ACC112 (cell line): ENCODE measurements at regions not wholly inside any gene's neighbourhood (a gene's known extent, or its start where the extent isn't known, plus 50 kb on each side); places are given as distances from the start of the nearest gene placed in this dataset.

Source experiments
- H2AFZ ChIP-seq: fragments of 200-600 bp; sonication (generic); one replicate; pipeline ENCODE4 v1.6.0; 2017; ENCODE audit warnings: antibody characterized with exemption, low read length; ENCODE audit not compliant: unreplicated experiment
- H3K27ac ChIP-seq: fragments of 200-600 bp; sonication (generic); 2 replicates; pipeline ENCODE4 v1.5.1; 2014; ENCODE audit warnings: low read depth, mild to moderate bottlenecking, antibody characterized with exemption, low read length, moderate library complexity
- H3K27me3 ChIP-seq: fragments of 200-600 bp; sonication (generic); 2 replicates; pipeline ENCODE4 v1.6.1; 2014; ENCODE audit warnings: mild to moderate bottlenecking, antibody characterized with exemption, low read length, moderate library complexity, mixed read lengths; ENCODE audit not compliant: insufficient read depth
- H3K36me3 ChIP-seq: fragments of 200-600 bp; sonication (generic); 2 replicates; pipeline ENCODE4 v1.6.1; 2016; ENCODE audit warnings: mild to moderate bottlenecking, antibody characterized with exemption, low read length, moderate library complexity, mixed read lengths; ENCODE audit not compliant: insufficient read depth
- H3K4me1 ChIP-seq: fragments of 200-600 bp; sonication (generic); one replicate; pipeline ENCODE4 v1.6.1; 2016; ENCODE audit warnings: low read length, mixed read lengths; ENCODE audit not compliant: insufficient read depth, unreplicated experiment, control insufficient read depth
- H3K4me3 ChIP-seq: fragments of 200-600 bp; sonication (generic); 2 replicates; pipeline ENCODE4 v1.5.1; 2014; ENCODE audit warnings: mild to moderate bottlenecking, low read depth, low read length
- H3K79me2 ChIP-seq: fragments of 200-600 bp; sonication (generic); one replicate; pipeline ENCODE4 v1.6.0; 2016; ENCODE audit warnings: low read length; ENCODE audit not compliant: control insufficient read depth, unreplicated experiment, insufficient read depth

GRCh38 chr4:10364194-10364593 lies 93.0 kb downstream of the ZNF518B start:
- H3K27ac ChIP-seq = no peak overlapping the region
- no peak overlapping the region for H2AFZ ChIP-seq
- no peaks in the 10 kb centered on the region for H3K79me2 ChIP-seq
- no peaks in the 10 kb centered on the region for H3K27me3 ChIP-seq
- H3K36me3 ChIP-seq = no peaks in the 10 kb centered on the region
- no peak overlapping the region for H3K4me3 ChIP-seq
- no peaks in the 10 kb centered on the region for H3K4me1 ChIP-seq

- no peaks in the 10 kb centered on the region for H3K27me3 ChIP-seq
- no peak overlapping the region for H2AFZ ChIP-seq
- no peaks in the 10 kb centered on the region for H3K79me2 ChIP-seq
- no peaks in the 10 kb centered on the region for H3K36me3 ChIP-seq
- no peaks in the 10 kb centered on the region for H3K4me1 ChIP-seq
- H3K4me3 ChIP-seq = no peak overlapping the region
- H3K27ac ChIP-seq = no peak overlapping the region
Measured at GRCh38 chr4:10354746-10355145, 102.5 kb downstream of the ZNF518B start.

- Histone ChIP-seq H2AFZ (no peak overlapping the region), H3K79me2 (no peaks in the 10 kb centered on the region), H3K4me3 (no peak overlapping the region), H3K27ac (no peak overlapping the region), H3K4me1 (no peaks in the 10 kb centered on the region), H3K27me3 (no peaks in the 10 kb centered on the region), H3K36me3 (no peaks in the 10 kb centered on the region)
Measured at GRCh38 chr4:10354225-10354624, 103.0 kb downstream of the ZNF518B start.

- no peak overlapping the region for H3K27ac ChIP-seq
- H3K79me2 ChIP-seq = no peaks in the 10 kb centered on the region
- no peaks in the 10 kb centered on the region for H3K4me1 ChIP-seq
- H2AFZ ChIP-seq = no peak overlapping the region
- no peaks in the 10 kb centered on the region for H3K36me3 ChIP-seq
- H3K4me3 ChIP-seq = no peak overlapping the region
- H3K27me3 ChIP-seq = no peaks in the 10 kb centered on the region
Measured at GRCh38 chr4:10353110-10353509, 104.1 kb downstream of the ZNF518B start.

GRCh38 chr4:10348241-10348640 lies 109.0 kb downstream of the ZNF518B start:
- no peak overlapping the region for H2AFZ ChIP-seq
- H3K27me3 ChIP-seq = no peaks in the 10 kb centered on the region
- no peaks in the 10 kb centered on the region for H3K36me3 ChIP-seq
- peaks cover 4% of the 10 kb centered on the region for H3K4me1 ChIP-seq
- no peaks in the 10 kb centered on the region for H3K79me2 ChIP-seq
- H3K27ac ChIP-seq = no peak overlapping the region
- no peak overlapping the region for H3K4me3 ChIP-seq

- no peak overlapping the region for H3K27ac ChIP-seq
- peaks cover 4% of the 10 kb centered on the region for H3K4me1 ChIP-seq
- no peaks in the 10 kb centered on the region for H3K27me3 ChIP-seq
- no peak overlapping the region for H2AFZ ChIP-seq
- H3K36me3 ChIP-seq = no peaks in the 10 kb centered on the region
- no peaks in the 10 kb centered on the region for H3K79me2 ChIP-seq
- H3K4me3 ChIP-seq = no peak overlapping the region
Measured at GRCh38 chr4:10347815-10348214, 109.4 kb downstream of the ZNF518B start.

GRCh38 chr4:10347281-10347795 lies 109.9 kb downstream of the ZNF518B start:
- Histone ChIP-seq H2AFZ (no peak overlapping the region), H3K79me2 (no peaks in the 10 kb centered on the region), H3K27me3 (no peaks in the 10 kb centered on the region), H3K4me3 (no peak overlapping the region), H3K4me1 (peaks cover 4% of the 10 kb centered on the region), H3K36me3 (no peaks in the 10 kb centered on the region), H3K27ac (no peak overlapping the region)

- Histone ChIP-seq H3K4me1 (peaks cover 4% of the 10 kb centered on the region), H2AFZ (no peak overlapping the region), H3K27ac (no peak overlapping the region), H3K4me3 (no peak overlapping the region), H3K36me3 (no peaks in the 10 kb centered on the region), H3K27me3 (no peaks in the 10 kb centered on the region), H3K79me2 (no peaks in the 10 kb centered on the region)
Measured at GRCh38 chr4:10346023-10346422, 111.2 kb downstream of the ZNF518B start.

GRCh38 chr4:10345381-10345784 lies 111.8 kb downstream of the ZNF518B start:
- no peaks in the 10 kb centered on the region for H3K36me3 ChIP-seq
- no peak overlapping the region for H2AFZ ChIP-seq
- no peak overlapping the region for H3K27ac ChIP-seq
- H3K79me2 ChIP-seq = no peaks in the 10 kb centered on the region
- peaks cover 4% of the 10 kb centered on the region for H3K4me1 ChIP-seq
- no peaks in the 10 kb centered on the region for H3K27me3 ChIP-seq
- no peak overlapping the region for H3K4me3 ChIP-seq

GRCh38 chr4:10344824-10345223 lies 112.4 kb downstream of the ZNF518B start:
- H3K4me3 ChIP-seq = no peak overlapping the region
- no peaks in the 10 kb centered on the region for H3K36me3 ChIP-seq
- no peak overlapping the region for H3K27ac ChIP-seq
- no peak overlapping the region for H2AFZ ChIP-seq
- no peaks in the 10 kb centered on the region for H3K27me3 ChIP-seq
- peaks cover 4% of the 10 kb centered on the region for H3K4me1 ChIP-seq
- no peaks in the 10 kb centered on the region for H3K79me2 ChIP-seq

GRCh38 chr4:10343656-10344055 lies 113.6 kb downstream of the ZNF518B start:
- Histone ChIP-seq H3K27ac (no peak overlapping the region), H3K79me2 (no peaks in the 10 kb centered on the region), H3K36me3 (no peaks in the 10 kb centered on the region), H3K4me3 (no peak overlapping the region), H3K27me3 (no peaks in the 10 kb centered on the region), H2AFZ (no peak overlapping the region), H3K4me1 (peaks cover 4% of the 10 kb centered on the region)
